H1 (cell line): ENCODE measurements at regions not wholly inside any gene's neighbourhood (a gene's known extent, or its start where the extent isn't known, plus 50 kb on each side); places are given as distances from the start of the nearest gene placed in this dataset.

Experiments used
- CHD1 ChIP-seq: IDR thresholded peaks from 2 replicates; pipeline ENCODE4 v1.6.1; 2012; ENCODE audit warnings: low read depth, low read length, improper control_type of control experiment
- CTCF ChIP-seq, 3 experiments: IDR thresholded peaks; 1 replicate in 2 of 3; 2 replicates in 1 of 3; pipeline versions ENCODE4 v1.5.1 to v1.6.1; 2011; ENCODE audit warnings: low read length in 3 of 3, mild to moderate bottlenecking in 3 of 3, inconsistent platforms in 2 of 3, low read depth in 1 of 3, moderate library complexity in 1 of 3; ENCODE audit not compliant: insufficient read depth in 1 of 3; ENCODE audit errors: control extremely low read depth in 1 of 3
- FOSL1 ChIP-seq: IDR thresholded peaks from 2 replicates; pipeline ENCODE4 v1.6.1; 2011; ENCODE audit warnings: mild to moderate bottlenecking, low read depth, low read length, moderate library complexity; ENCODE audit not compliant: insufficient read depth
- RAD21 ChIP-seq, 2 experiments: IDR thresholded peaks in 1 of 2; conservative IDR thresholded peaks in 1 of 2; 2 replicates each; pipeline ENCODE4 v1.6.1; 2011; ENCODE audit warnings: low read depth in 2 of 2, low read length in 2 of 2, improper control_type of control experiment in 1 of 2, inconsistent platforms in 1 of 2, mild to moderate bottlenecking in 1 of 2, moderate library complexity in 1 of 2

- TF ChIP-seq CHD1 = no peak
- TF ChIP-seq FOSL1 = no peak
- 0 out of 4 replicates have a peak, but pooled peaks of 1 of the 3 experiments have one; percentile 2 for TF ChIP-seq CTCF (IDR thresholded peaks at IDR 0.05; ENCODE audit: control extremely low read depth in 1 of 3, insufficient read depth in 1 of 3, low read depth in 1 of 3, low read length in 3 of 3)
- TF ChIP-seq RAD21 (IDR thresholded peaks at IDR 0.05 in 1 of 2, conservative IDR thresholded peaks at IDR 0.05 in 1 of 2; ENCODE audit: low read depth in 2 of 2, low read length in 2 of 2) = peak in 1 of 2 experiments; percentile 19; a peak in 2 of 4 replicates
Measured at GRCh38 chrX:125620715-125621587, 301.3 kb downstream of the TEX13C start (continued).
